GM21367 (cell line): ENCODE measurements at regions not wholly inside any gene's neighbourhood (a gene's known extent, or its start where the extent isn't known, plus 50 kb on each side); places are given as distances from the start of the nearest gene placed in this dataset.

Source experiments
- ATAC-seq: cut with Tn5 transposase; IDR thresholded peaks from one replicate; pipeline ENCODE4 v1.9.1; 2021; ENCODE audit not compliant: unreplicated experiment

- no peak for ATAC-seq
Observed at GRCh38 chr6:90970672-90971071, 383.8 kb upstream of the MAP3K7 start.

- ATAC-seq: no peak
Observed at GRCh38 chr6:90967471-90967870, 380.6 kb upstream of the MAP3K7 start.

- ATAC-seq: no peak
Observed at GRCh38 chr6:90960324-90960723, 373.5 kb upstream of the MAP3K7 start.

- ATAC-seq: no peak
Observed at GRCh38 chr6:90955246-90955645, 368.4 kb upstream of the MAP3K7 start.

- ATAC-seq: no peak
Observed at GRCh38 chr6:90953405-90954161, 366.7 kb upstream of the MAP3K7 start.

GRCh38 chr6:90952176-90952575 is 365.3 kb upstream of the MAP3K7 start:
- ATAC-seq: no peak

- ATAC-seq: no peak
Observed at GRCh38 chr6:90948540-90948939, 361.7 kb upstream of the MAP3K7 start.

- ATAC-seq: no peak
Observed at GRCh38 chr6:90947184-90948064, 360.6 kb upstream of the MAP3K7 start.

- no peak for ATAC-seq
Observed at GRCh38 chr6:90941885-90942284, 355.0 kb upstream of the MAP3K7 start.

- ATAC-seq: peak; percentile 96
Observed at GRCh38 chr6:90940812-90941481, 354.1 kb upstream of the MAP3K7 start.

- no peak for ATAC-seq
Observed at GRCh38 chr6:90939906-90940305, 353.0 kb upstream of the MAP3K7 start.

- no peak for ATAC-seq
Observed at GRCh38 chr6:90938122-90938521, 351.2 kb upstream of the MAP3K7 start.

GRCh38 chr6:90936286-90936685 is 349.4 kb upstream of the MAP3K7 start:
- no peak for ATAC-seq

GRCh38 chr6:90934966-90935365 is 348.1 kb upstream of the MAP3K7 start:
- no peak for ATAC-seq

- no peak for ATAC-seq
Observed at GRCh38 chr6:90934081-90934480, 347.2 kb upstream of the MAP3K7 start.

GRCh38 chr6:90932351-90932750 is 345.5 kb upstream of the MAP3K7 start:
- no peak for ATAC-seq

- ATAC-seq: no peak
Observed at GRCh38 chr6:90928051-90928450, 341.2 kb upstream of the MAP3K7 start.

GRCh38 chr6:90925726-90926125 is 338.9 kb upstream of the MAP3K7 start:
- no peak for ATAC-seq

GRCh38 chr6:90922325-90922724 is 335.5 kb upstream of the MAP3K7 start:
- ATAC-seq: no peak

GRCh38 chr6:90918361-90918760 is 331.5 kb upstream of the MAP3K7 start:
- no peak for ATAC-seq

GRCh38 chr6:90917376-90917775 is 330.5 kb upstream of the MAP3K7 start:
- no peak for ATAC-seq

GRCh38 chr6:90916968-90917367 is 330.1 kb upstream of the MAP3K7 start:
- ATAC-seq: no peak
